OCI-LY7 (cell line): ENCODE measurements at regions not wholly inside any gene's neighbourhood (a gene's known extent, or its start where the extent isn't known, plus 50 kb on each side); places are given as distances from the start of the nearest gene placed in this dataset.

Source experiments
- BruUV-seq: library from RNA; stranded (reverse); fragments of 400-500 nt; replicated peaks from 2 replicates; lab custom pipeline; 2021; lab: Mats Ljungman, UMichigan
- CTCF ChIA-PET: fragments of 300-600 bp; sonication (Branson Sonifier 250); formaldehyde crosslinking; loops from one replicate; lab custom pipeline; 2022; ENCODE audit warnings: antibody characterized with exemption; ENCODE audit not compliant: unreplicated experiment; lab: Charles Lee
- POLR2A ChIA-PET: fragments of 300-600 bp; sonication (Branson Sonifier 250); formaldehyde crosslinking; loops from one replicate; lab custom pipeline; 2022; ENCODE audit warnings: antibody characterized with exemption; lab: Charles Lee
- DNase-seq: peaks from one replicate; pipeline ENCODE4 v3.0.0-alpha.2; 2015; ENCODE audit warnings: low spot score
- H2AFZ ChIP-seq: fragments of 200-600 bp; sonication (generic), shearing (Covaris generic); 2 replicates; pipeline ENCODE4 v1.6.1; 2014; ENCODE audit warnings: mild to moderate bottlenecking, antibody characterized with exemption, low read length, moderate library complexity
- H3K27ac ChIP-seq: fragments of 200-600 bp; sonication (generic); 2 replicates; pipeline ENCODE4 v1.5.1; 2014; ENCODE audit warnings: mixed run types, low read depth, mild to moderate bottlenecking, moderate library complexity, low read length, inconsistent platforms; ENCODE audit not compliant: poor library complexity, severe bottlenecking
- H3K36me3 ChIP-seq: fragments of 200-600 bp; sonication (generic); 2 replicates; pipeline ENCODE4 v1.6.1; 2014; ENCODE audit warnings: mild to moderate bottlenecking, antibody characterized with exemption, low read length, moderate library complexity, mixed read lengths; ENCODE audit not compliant: insufficient read depth
- H3K4me1 ChIP-seq: fragments of 200-600 bp; sonication (generic); 2 replicates; pipeline ENCODE4 v1.5.1; 2014; ENCODE audit warnings: mild to moderate bottlenecking, low read length; ENCODE audit not compliant: insufficient read depth, poor library complexity, severe bottlenecking
- H3K4me2 ChIP-seq: fragments of 200-600 bp; sonication (generic); 2 replicates; pipeline ENCODE4 v1.6.1; 2014; ENCODE audit warnings: mild to moderate bottlenecking, low read length
- H3K4me3 ChIP-seq: fragments of 200-600 bp; sonication (generic); 2 replicates; pipeline ENCODE4 v1.5.1; 2014; ENCODE audit warnings: mild to moderate bottlenecking, low read depth, low read length; ENCODE audit not compliant: poor library complexity, severe bottlenecking
- H3K79me2 ChIP-seq: fragments of 200-600 bp; sonication (generic); 2 replicates; pipeline ENCODE4 v1.6.1; 2016; ENCODE audit warnings: low read depth, mild to moderate bottlenecking, low read length, moderate library complexity, mixed read lengths; ENCODE audit not compliant: insufficient read depth
- H3K9me2 ChIP-seq: fragments of 200-600 bp; sonication (generic); 2 replicates; pipeline ENCODE4 v1.6.1; 2016; ENCODE audit warnings: mild to moderate bottlenecking, low read length, mixed read lengths; ENCODE audit not compliant: insufficient read depth
- H3K9me3 ChIP-seq: fragments of 200-600 bp; sonication (generic); 2 replicates; pipeline ENCODE4 v1.6.1; 2014; ENCODE audit warnings: mild to moderate bottlenecking, mixed run types, low read length, mixed read lengths
- H4K20me1 ChIP-seq: fragments of 200-600 bp; sonication (generic); 2 replicates; pipeline ENCODE4 v1.6.1; 2014; ENCODE audit warnings: mild to moderate bottlenecking, antibody characterized with exemption, low read length, moderate library complexity, mixed read lengths; ENCODE audit not compliant: insufficient read depth
- EZH2phosphoT487 ChIP-seq: fragments of 200-600 bp; sonication (generic); IDR thresholded peaks from 2 replicates; pipeline ENCODE4 v1.6.1; 2018; ENCODE audit warnings: low read depth, borderline replicate concordance, mild to moderate bottlenecking, mixed run types, antibody characterized with exemption, low read length, moderate library complexity, mixed read lengths
- intact Hi-C: fragments of 100-400 bp; cut with micrococcal nuclease; formaldehyde crosslinking; loops from one replicate; pipeline ENCODE4 v1.10.0; 2022; ENCODE audit not compliant: unreplicated experiment
- TF ChIP-seq, protein P1 (sequence below): fragments of 200-600 bp; sonication (generic); conservative IDR thresholded peaks from 2 replicates; pipeline ENCODE4 v1.5.1; 2014; ENCODE audit warnings: mild to moderate bottlenecking, antibody characterized with exemption, low read length, moderate library complexity, mixed read lengths

DNA sequence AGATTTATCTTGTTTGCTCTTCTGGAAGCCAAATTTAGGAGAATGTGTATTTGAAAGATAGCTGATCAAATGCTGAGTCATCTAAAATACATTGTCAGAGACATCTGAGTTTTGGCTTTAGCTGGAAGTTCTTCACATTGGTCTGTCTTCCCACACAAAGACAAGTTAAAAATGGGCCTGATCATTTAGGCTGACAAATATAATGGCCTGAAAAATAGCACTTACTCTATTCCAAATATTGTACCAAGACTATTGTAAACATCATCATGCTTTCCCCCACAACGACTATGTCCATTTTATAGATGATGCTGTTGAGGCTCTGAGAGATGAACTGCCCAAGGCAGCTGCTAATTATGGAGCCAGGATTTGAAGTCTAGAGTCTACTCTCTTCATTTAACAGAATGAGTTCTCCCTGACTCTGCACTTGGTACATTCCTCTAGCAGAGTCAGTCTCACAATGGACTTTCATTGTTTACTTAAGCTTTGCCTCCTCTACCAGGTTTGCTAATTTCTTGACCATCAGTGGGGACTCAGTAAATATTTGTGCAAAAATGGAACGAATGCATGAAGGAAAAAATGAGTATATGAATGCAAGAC is 619.4 kb upstream of the KLF4 start:
- H3K27ac ChIP-seq = no peak overlapping the region
- no peak overlapping the region for H2AFZ ChIP-seq
- H3K9me2 ChIP-seq = no peaks in the 10 kb centered on the region
- no peaks in the 10 kb centered on the region for H3K4me1 ChIP-seq
- no peaks in the 10 kb centered on the region for H3K36me3 ChIP-seq
- H3K79me2 ChIP-seq = no peaks in the 10 kb centered on the region
- intact Hi-C loops = no loop called here
- H4K20me1 ChIP-seq = no peaks in the 10 kb centered on the region
- ChIA-PET POLR2A (no interaction called here), CTCF (no interaction called here)
- BruUV-seq = no TSS peak
- no peak overlapping the region for H3K4me2 ChIP-seq
- H3K9me3 ChIP-seq = no peaks in the 10 kb centered on the region
- no peak overlapping the region for H3K4me3 ChIP-seq
- TF ChIP-seq, protein P1, sequence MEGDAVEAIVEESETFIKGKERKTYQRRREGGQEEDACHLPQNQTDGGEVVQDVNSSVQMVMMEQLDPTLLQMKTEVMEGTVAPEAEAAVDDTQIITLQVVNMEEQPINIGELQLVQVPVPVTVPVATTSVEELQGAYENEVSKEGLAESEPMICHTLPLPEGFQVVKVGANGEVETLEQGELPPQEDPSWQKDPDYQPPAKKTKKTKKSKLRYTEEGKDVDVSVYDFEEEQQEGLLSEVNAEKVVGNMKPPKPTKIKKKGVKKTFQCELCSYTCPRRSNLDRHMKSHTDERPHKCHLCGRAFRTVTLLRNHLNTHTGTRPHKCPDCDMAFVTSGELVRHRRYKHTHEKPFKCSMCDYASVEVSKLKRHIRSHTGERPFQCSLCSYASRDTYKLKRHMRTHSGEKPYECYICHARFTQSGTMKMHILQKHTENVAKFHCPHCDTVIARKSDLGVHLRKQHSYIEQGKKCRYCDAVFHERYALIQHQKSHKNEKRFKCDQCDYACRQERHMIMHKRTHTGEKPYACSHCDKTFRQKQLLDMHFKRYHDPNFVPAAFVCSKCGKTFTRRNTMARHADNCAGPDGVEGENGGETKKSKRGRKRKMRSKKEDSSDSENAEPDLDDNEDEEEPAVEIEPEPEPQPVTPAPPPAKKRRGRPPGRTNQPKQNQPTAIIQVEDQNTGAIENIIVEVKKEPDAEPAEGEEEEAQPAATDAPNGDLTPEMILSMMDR = no peak
- TF ChIP-seq EZH2phosphoT487 = no peak
- no peak for DNase-seq

DNA sequence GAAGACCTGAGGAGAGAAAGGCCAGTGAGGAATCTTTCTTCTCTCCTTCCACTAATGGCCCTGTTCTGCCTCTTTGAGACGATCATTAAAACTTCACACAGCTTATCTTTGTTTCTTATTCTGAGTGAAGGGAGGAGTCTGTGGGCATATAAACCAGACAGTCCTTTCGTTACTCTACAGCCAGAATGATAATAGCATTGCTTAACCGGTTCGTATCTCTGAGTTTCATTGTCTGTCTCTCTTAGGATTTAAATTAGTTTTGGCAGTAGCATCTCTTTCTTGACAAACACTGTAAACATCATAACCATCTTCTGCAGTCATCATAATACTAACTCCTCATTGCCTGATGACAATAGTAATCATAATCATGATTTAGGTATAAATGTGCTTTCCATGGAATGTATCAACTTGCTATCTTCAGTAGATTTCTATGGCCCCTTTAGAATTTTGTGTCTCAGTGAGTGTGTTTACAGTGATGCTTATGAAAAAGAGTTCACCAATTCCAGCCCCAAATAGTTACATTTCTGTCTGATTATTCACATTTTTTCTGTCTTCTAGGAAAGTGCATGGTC is 618.8 kb upstream of the KLF4 start:
- Histone ChIP-seq H3K4me3 (no peak overlapping the region), H3K79me2 (no peaks in the 10 kb centered on the region), H3K9me2 (no peaks in the 10 kb centered on the region), H3K9me3 (no peaks in the 10 kb centered on the region), H3K4me1 (no peaks in the 10 kb centered on the region), H3K4me2 (no peak overlapping the region), H4K20me1 (no peaks in the 10 kb centered on the region), H2AFZ (no peak overlapping the region), H3K36me3 (no peaks in the 10 kb centered on the region), H3K27ac (no peak overlapping the region)
- no TSS peak for BruUV-seq
- TF ChIP-seq, protein P1 = no peak
- TF ChIP-seq EZH2phosphoT487 = no peak
- DNase-seq = no peak
- intact Hi-C loops = no loop called here
- ChIA-PET CTCF (no interaction called here), POLR2A (no interaction called here)

DNA sequence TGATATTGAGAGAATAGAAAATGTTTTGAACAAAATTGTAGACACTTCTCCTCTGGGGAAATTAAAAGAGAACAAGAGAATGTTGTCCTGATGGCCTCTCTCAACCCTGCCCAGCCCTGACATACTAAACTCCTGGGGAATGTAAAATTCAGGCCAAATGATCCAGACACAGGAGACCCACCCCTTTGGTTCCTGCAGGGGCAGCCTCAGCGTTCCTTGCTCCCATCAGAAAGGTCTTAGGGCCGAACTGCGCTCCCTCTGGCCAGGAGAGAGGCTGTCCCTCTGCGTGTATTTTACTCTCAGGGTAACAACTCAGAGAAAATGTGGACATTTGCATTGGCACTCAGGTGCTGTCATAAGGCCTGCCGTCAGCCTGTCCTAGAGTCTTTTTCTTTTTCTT is 616.3 kb upstream of the KLF4 start:
- Histone ChIP-seq H2AFZ (no peak overlapping the region), H3K27ac (no peak overlapping the region), H3K9me2 (no peaks in the 10 kb centered on the region), H3K4me2 (no peak overlapping the region), H3K79me2 (no peaks in the 10 kb centered on the region), H3K4me3 (no peak overlapping the region), H3K36me3 (no peaks in the 10 kb centered on the region), H4K20me1 (no peaks in the 10 kb centered on the region), H3K9me3 (no peaks in the 10 kb centered on the region), H3K4me1 (no peaks in the 10 kb centered on the region)
- CTCF ChIA-PET = no interaction called here
- intact Hi-C loops = no loop called here
- no TSS peak for BruUV-seq
- TF ChIP-seq EZH2phosphoT487 = no peak
- TF ChIP-seq, protein P1 = no peak
- POLR2A ChIA-PET = interaction anchor here (0.6 kb wide), 1 partner anchor 11 kb away, joined by 5 read pairs; no protein-coding TSS in a partner anchor
- DNase-seq = no peak
